ENCODE measurements at regions not wholly inside any gene's neighbourhood (a gene's known extent, or its start where the extent isn't known, plus 50 kb on each side); places are given as distances from the start of the nearest gene placed in this dataset.
"Not testable (repeated sequence)": the region's sequence is repeated elsewhere in the genome, so short reads cannot be mapped to it uniquely, and the experiment has no call there.

DNA sequence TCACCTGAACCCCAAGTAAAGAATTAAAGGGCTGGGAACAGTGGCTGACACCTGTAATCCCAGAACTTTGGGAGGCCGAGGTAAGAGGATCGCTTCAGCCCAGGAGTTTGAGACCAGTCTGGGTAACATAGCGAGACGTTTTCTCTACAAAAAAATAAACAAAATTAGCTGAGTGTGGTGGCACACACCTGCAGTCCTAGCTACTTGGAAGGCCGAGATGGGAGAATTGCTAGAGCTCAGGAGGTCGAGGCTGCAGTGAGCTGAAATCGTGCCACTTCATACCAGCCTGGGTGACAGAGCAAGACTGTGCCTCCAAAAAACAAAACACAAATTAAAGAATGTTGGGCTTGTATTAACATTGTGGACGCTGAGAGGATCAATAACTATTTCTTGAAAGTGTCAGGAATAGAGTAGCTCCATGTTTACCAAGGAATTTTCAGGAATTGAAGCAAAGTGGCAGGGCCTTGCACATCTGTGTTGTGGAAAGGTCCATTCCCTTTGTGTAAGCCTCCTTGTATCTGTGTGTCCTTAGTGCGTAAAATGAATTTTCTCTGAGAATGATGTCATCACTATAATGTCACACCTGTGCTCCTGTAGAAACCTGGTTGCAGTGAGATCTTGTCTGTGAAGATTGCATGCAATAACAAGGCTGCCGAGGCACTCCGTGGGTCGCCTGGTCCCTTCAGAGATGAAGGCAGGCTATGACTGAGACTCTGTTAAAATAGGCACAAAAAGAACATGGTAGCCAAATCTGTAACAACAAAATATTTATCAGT is 2692.6 kb upstream of the DEFB115 start:
- H3K9me1 ChIP-seq (replicated peaks; ENCODE audit: control insufficient read depth, extremely low read depth, insufficient read depth, low read length); H3K27ac ChIP-seq (ENCODE audit: insufficient read depth, low read depth, low read length); BruUV-seq (replicated peaks); H3K9ac ChIP-seq (replicated peaks; ENCODE audit: extremely low read depth, insufficient read depth, low read length); FAIRE-seq; H3K4me1 ChIP-seq (ENCODE audit: control insufficient read depth, extremely low read depth, insufficient read depth, low read length); H2AFZ ChIP-seq (ENCODE audit: low read depth, low read length); H4K20me1 ChIP-seq (replicated peaks; ENCODE audit: control insufficient read depth, extremely low read depth, insufficient read depth, low read length); dilution Hi-C loops (cut with MboI; ENCODE audit: extremely low pct_ligation_motif_present, low sequenced_read_pairs); H3K27me3 ChIP-seq (ENCODE audit: control insufficient read depth in 2 of 2, insufficient read depth in 2 of 2, low read length in 2 of 2); POLR2A ChIA-PET; H3K4me2 ChIP-seq (ENCODE audit: insufficient read depth, low read length); H3K36me3 ChIP-seq (ENCODE audit: control insufficient read depth in 2 of 2, extremely low read depth in 1 of 2, insufficient read depth in 2 of 2, low read length in 2 of 2); CTCF ChIA-PET; H3K79me2 ChIP-seq (ENCODE audit: control insufficient read depth, insufficient read depth, low read length); intact Hi-C loops (cut with micrococcal nuclease); H3K4me3 ChIP-seq (replicated peaks in 1 of 3; ENCODE audit: insufficient read depth in 1 of 3, low read depth in 1 of 3, low read length in 3 of 3); DNase-seq (ENCODE audit: low read depth, low spot score): not testable (repeated sequence)
- peaks cover 16% of the 10 kb centered on the region for H3K9me3 ChIP-seq (replicated peaks; ENCODE audit: control insufficient read depth, insufficient read depth, low read length)

DNA sequence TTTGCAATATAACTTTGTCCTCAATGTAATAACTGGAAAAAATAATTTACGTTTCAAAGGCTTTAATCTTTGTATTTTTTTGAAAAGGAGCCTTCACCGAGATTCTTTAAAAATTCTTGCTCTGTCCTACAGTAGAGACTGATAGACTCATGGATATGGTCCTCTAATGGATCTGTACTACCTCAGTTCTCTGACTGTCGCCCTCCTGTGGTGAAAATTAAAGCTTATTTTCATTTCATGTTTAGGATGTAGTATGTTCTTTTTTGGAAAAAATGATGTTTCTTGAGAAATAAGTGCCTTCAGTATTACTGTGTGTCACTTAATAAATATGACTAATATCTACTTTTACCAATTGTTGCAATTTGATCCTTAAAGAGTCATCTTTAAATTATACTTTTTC is 2681.5 kb upstream of the DEFB115 start:
- CTCF ChIA-PET; POLR2A ChIA-PET; H3K4me3 ChIP-seq (replicated peaks in 1 of 3; ENCODE audit: insufficient read depth in 1 of 3, low read depth in 1 of 3, low read length in 3 of 3): not testable (repeated sequence)

GRCh38 chr20:28591680-28592079 is 2665.8 kb upstream of the DEFB115 start:
- H4K20me1 ChIP-seq (replicated peaks; ENCODE audit: control insufficient read depth, extremely low read depth, insufficient read depth, low read length); dilution Hi-C loops (cut with MboI; ENCODE audit: extremely low pct_ligation_motif_present, low sequenced_read_pairs); CTCF ChIA-PET; DNase-seq (ENCODE audit: low read depth, low spot score); H3K27me3 ChIP-seq (ENCODE audit: control insufficient read depth in 2 of 2, insufficient read depth in 2 of 2, low read length in 2 of 2); H3K79me2 ChIP-seq (ENCODE audit: control insufficient read depth, insufficient read depth, low read length); H3K4me3 ChIP-seq (replicated peaks in 1 of 3; ENCODE audit: insufficient read depth in 1 of 3, low read depth in 1 of 3, low read length in 3 of 3); POLR2A ChIA-PET; H3K36me3 ChIP-seq (ENCODE audit: control insufficient read depth in 2 of 2, extremely low read depth in 1 of 2, insufficient read depth in 2 of 2, low read length in 2 of 2); H2AFZ ChIP-seq (ENCODE audit: low read depth, low read length); H3K4me1 ChIP-seq (ENCODE audit: control insufficient read depth, extremely low read depth, insufficient read depth, low read length); BruUV-seq (replicated peaks); H3K27ac ChIP-seq (ENCODE audit: insufficient read depth, low read depth, low read length); H3K9me1 ChIP-seq (replicated peaks; ENCODE audit: control insufficient read depth, extremely low read depth, insufficient read depth, low read length); H3K9ac ChIP-seq (replicated peaks; ENCODE audit: extremely low read depth, insufficient read depth, low read length); intact Hi-C loops (cut with micrococcal nuclease); H3K4me2 ChIP-seq (ENCODE audit: insufficient read depth, low read length); FAIRE-seq; H3K9me3 ChIP-seq (replicated peaks; ENCODE audit: control insufficient read depth, insufficient read depth, low read length): not testable (repeated sequence)

More for the DNA sequence above, 2681.5 kb upstream of the DEFB115 start:
- H4K20me1 ChIP-seq (replicated peaks; ENCODE audit: control insufficient read depth, extremely low read depth, insufficient read depth, low read length); H3K27ac ChIP-seq (ENCODE audit: insufficient read depth, low read depth, low read length); H3K27me3 ChIP-seq (ENCODE audit: control insufficient read depth in 2 of 2, insufficient read depth in 2 of 2, low read length in 2 of 2); H3K4me1 ChIP-seq (ENCODE audit: control insufficient read depth, extremely low read depth, insufficient read depth, low read length); dilution Hi-C loops (cut with MboI; ENCODE audit: extremely low pct_ligation_motif_present, low sequenced_read_pairs); H3K9me3 ChIP-seq (replicated peaks; ENCODE audit: control insufficient read depth, insufficient read depth, low read length); H3K36me3 ChIP-seq (ENCODE audit: control insufficient read depth in 2 of 2, extremely low read depth in 1 of 2, insufficient read depth in 2 of 2, low read length in 2 of 2); H3K9ac ChIP-seq (replicated peaks; ENCODE audit: extremely low read depth, insufficient read depth, low read length); intact Hi-C loops (cut with micrococcal nuclease); DNase-seq (ENCODE audit: low read depth, low spot score); H3K4me2 ChIP-seq (ENCODE audit: insufficient read depth, low read length); H3K79me2 ChIP-seq (ENCODE audit: control insufficient read depth, insufficient read depth, low read length); H3K9me1 ChIP-seq (replicated peaks; ENCODE audit: control insufficient read depth, extremely low read depth, insufficient read depth, low read length); FAIRE-seq; BruUV-seq (replicated peaks); H2AFZ ChIP-seq (ENCODE audit: low read depth, low read length): not testable (repeated sequence)

DNA sequence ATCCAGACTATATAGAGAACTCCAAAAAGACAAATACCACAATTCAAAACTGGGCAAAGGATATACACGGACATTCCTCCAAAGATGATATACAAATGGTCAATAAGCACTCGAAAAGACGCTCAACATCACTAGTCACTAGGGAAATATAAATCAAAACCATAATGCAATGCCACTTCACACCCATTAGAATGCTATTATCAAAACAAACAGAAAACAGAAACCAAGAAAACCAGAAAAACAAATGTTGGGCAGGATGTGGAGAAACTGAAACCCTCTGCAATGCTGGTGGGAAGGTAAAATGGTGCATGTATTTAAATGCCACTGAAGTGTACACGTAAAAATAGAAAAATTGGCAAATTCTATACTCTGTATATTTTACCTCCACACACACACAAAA is 2664.1 kb upstream of the DEFB115 start:
- BruUV-seq (replicated peaks); dilution Hi-C loops (cut with MboI; ENCODE audit: extremely low pct_ligation_motif_present, low sequenced_read_pairs); intact Hi-C loops (cut with micrococcal nuclease): not testable (repeated sequence)

More for the DNA sequence above, 2664.1 kb upstream of the DEFB115 start:
- H3K27me3 ChIP-seq (ENCODE audit: control insufficient read depth in 2 of 2, insufficient read depth in 2 of 2, low read length in 2 of 2); H3K4me1 ChIP-seq (ENCODE audit: control insufficient read depth, extremely low read depth, insufficient read depth, low read length); POLR2A ChIA-PET; H3K9me3 ChIP-seq (replicated peaks; ENCODE audit: control insufficient read depth, insufficient read depth, low read length); H3K9me1 ChIP-seq (replicated peaks; ENCODE audit: control insufficient read depth, extremely low read depth, insufficient read depth, low read length); H3K9ac ChIP-seq (replicated peaks; ENCODE audit: extremely low read depth, insufficient read depth, low read length); H3K4me3 ChIP-seq (replicated peaks in 1 of 3; ENCODE audit: insufficient read depth in 1 of 3, low read depth in 1 of 3, low read length in 3 of 3); H2AFZ ChIP-seq (ENCODE audit: low read depth, low read length); H4K20me1 ChIP-seq (replicated peaks; ENCODE audit: control insufficient read depth, extremely low read depth, insufficient read depth, low read length); H3K36me3 ChIP-seq (ENCODE audit: control insufficient read depth in 2 of 2, extremely low read depth in 1 of 2, insufficient read depth in 2 of 2, low read length in 2 of 2); H3K4me2 ChIP-seq (ENCODE audit: insufficient read depth, low read length); CTCF ChIA-PET; FAIRE-seq; H3K27ac ChIP-seq (ENCODE audit: insufficient read depth, low read depth, low read length); H3K79me2 ChIP-seq (ENCODE audit: control insufficient read depth, insufficient read depth, low read length); DNase-seq (ENCODE audit: low read depth, low spot score): not testable (repeated sequence)
